ENCODE measurements at regions not wholly inside any gene's neighbourhood (a gene's known extent, or its start where the extent isn't known, plus 50 kb on each side); places are given as distances from the start of the nearest gene placed in this dataset.
"Not testable (repeated sequence)": the region's sequence is repeated elsewhere in the genome, so short reads cannot be mapped to it uniquely, and the experiment has no call there.

DNA sequence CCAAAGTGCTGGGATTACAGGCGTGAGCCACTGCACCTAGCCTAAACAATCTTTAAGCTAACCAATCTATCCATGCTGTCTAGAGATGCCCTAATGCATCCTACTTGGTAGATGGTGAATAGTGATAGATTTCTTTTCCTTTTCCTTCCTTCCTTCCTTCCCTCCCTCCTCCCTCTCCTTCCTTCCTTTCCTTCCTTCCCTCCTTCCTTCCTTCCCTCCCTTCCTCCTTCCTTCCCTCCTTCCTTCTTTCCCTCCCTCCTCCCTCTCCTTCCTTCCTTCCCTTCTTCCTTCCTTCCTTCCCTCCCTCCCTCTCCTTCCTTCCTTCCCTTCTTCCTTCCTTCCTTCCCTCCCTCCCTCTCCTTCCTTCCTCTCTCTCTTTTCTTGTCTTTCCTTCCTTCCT lies 780.5 kb downstream of the CDH11 start:
- TF ChIP-seq, protein P1, sequence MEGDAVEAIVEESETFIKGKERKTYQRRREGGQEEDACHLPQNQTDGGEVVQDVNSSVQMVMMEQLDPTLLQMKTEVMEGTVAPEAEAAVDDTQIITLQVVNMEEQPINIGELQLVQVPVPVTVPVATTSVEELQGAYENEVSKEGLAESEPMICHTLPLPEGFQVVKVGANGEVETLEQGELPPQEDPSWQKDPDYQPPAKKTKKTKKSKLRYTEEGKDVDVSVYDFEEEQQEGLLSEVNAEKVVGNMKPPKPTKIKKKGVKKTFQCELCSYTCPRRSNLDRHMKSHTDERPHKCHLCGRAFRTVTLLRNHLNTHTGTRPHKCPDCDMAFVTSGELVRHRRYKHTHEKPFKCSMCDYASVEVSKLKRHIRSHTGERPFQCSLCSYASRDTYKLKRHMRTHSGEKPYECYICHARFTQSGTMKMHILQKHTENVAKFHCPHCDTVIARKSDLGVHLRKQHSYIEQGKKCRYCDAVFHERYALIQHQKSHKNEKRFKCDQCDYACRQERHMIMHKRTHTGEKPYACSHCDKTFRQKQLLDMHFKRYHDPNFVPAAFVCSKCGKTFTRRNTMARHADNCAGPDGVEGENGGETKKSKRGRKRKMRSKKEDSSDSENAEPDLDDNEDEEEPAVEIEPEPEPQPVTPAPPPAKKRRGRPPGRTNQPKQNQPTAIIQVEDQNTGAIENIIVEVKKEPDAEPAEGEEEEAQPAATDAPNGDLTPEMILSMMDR (IDR thresholded peaks at IDR 0.05), result not testable (repeated sequence)
- TF ChIP-seq POLR2A (IDR thresholded peaks at IDR 0.05), result not testable (repeated sequence)

Measured in testis (tissue), 2 donors.